Panc1 (cell line): ENCODE measurements at regions not wholly inside any gene's neighbourhood (a gene's known extent, or its start where the extent isn't known, plus 50 kb on each side); places are given as distances from the start of the nearest gene placed in this dataset.
"Not testable (repeated sequence)": the region's sequence is repeated elsewhere in the genome, so short reads cannot be mapped to it uniquely, and the experiment has no call there.

Source experiments
- ATAC-seq: fragments of 200-7000 bp; cut with Tn5 transposase; 2 replicates; pipeline ENCODE4 v1.9.1; 2020; ENCODE audit warnings: mild to moderate bottlenecking, moderate library complexity
- BruUV-seq: library from RNA; stranded (reverse); fragments of 400-500 nt; replicated peaks from 2 replicates; lab custom pipeline; 2021; lab: Mats Ljungman, UMichigan
- CTCF ChIA-PET: fragments of 300-600 bp; sonication (Branson Sonifier 250); formaldehyde crosslinking; loops from one replicate; lab custom pipeline; 2022; ENCODE audit warnings: antibody characterized with exemption; lab: Charles Lee
- POLR2A ChIA-PET: fragments of 300-600 bp; sonication (Branson Sonifier 250); formaldehyde crosslinking; loops from one replicate; lab custom pipeline; 2022; ENCODE audit warnings: antibody characterized with exemption; lab: Charles Lee
- DNase-seq: peaks from one replicate; pipeline ENCODE4 v3.0.0-alpha.2; 2010; ENCODE audit warnings: low read depth, low spot score
- H3K27ac ChIP-seq: 2 replicates; pipeline ENCODE4 v1.5.1; 2011; ENCODE audit warnings: mild to moderate bottlenecking, low read length, inconsistent platforms
- H3K27me3 ChIP-seq: fragments of 200-500 bp; sonication (Bioruptor generic); 2 replicates; pipeline ENCODE4 v1.6.0; 2014; ENCODE audit warnings: low read length, inconsistent platforms; ENCODE audit not compliant: control insufficient read depth, insufficient read depth
- H3K36me3 ChIP-seq: fragments of 200-500 bp; sonication (Bioruptor generic); 2 replicates; pipeline ENCODE4 v1.5.1; 2014; ENCODE audit warnings: inconsistent platforms, mild to moderate bottlenecking, low read length, moderate library complexity; ENCODE audit not compliant: control insufficient read depth, insufficient read depth
- H3K4me1 ChIP-seq: 2 replicates; pipeline ENCODE4 v1.5.1; 2011; ENCODE audit warnings: inconsistent platforms, mild to moderate bottlenecking, low read length, moderate library complexity; ENCODE audit not compliant: control insufficient read depth, insufficient read depth
- H3K4me3 ChIP-seq, 2 experiments: 2 replicates each; pipeline ENCODE4 v1.5.1; 2011 to 2012; ENCODE audit warnings: low read depth in 2 of 2, low read length in 2 of 2, mild to moderate bottlenecking in 2 of 2, inconsistent platforms in 1 of 2, moderate library complexity in 1 of 2
- H3K9me3 ChIP-seq: fragments of 200-500 bp; sonication (Bioruptor generic); 2 replicates; pipeline ENCODE4 v1.5.1; 2014; ENCODE audit warnings: low read depth, mild to moderate bottlenecking, inconsistent platforms, low read length, moderate library complexity; ENCODE audit not compliant: control insufficient read depth, insufficient read depth
- POLR2AphosphoS5 ChIP-seq: IDR thresholded peaks from 2 replicates; pipeline ENCODE4 v1.6.1; 2012; ENCODE audit warnings: mild to moderate bottlenecking, low read depth, low read length, moderate library complexity
- SIN3A ChIP-seq: IDR thresholded peaks from 2 replicates; pipeline ENCODE4 v1.6.1; 2012; ENCODE audit warnings: low read depth, mild to moderate bottlenecking, low read length, moderate library complexity, borderline replicate concordance; ENCODE audit not compliant: insufficient read depth
- TCF7L2 ChIP-seq: IDR thresholded peaks from 2 replicates; pipeline ENCODE4 v1.6.1; 2011; ENCODE audit warnings: mild to moderate bottlenecking, low read depth, low read length, inconsistent platforms
- in situ Hi-C: cut with HindIII; loops from 2 replicates; pipeline ENCODE4 v1.10.0; 2016; ENCODE audit warnings: low sequenced_read_pairs, low pct_unique_long_range_greater_than_20kb
- intact Hi-C: fragments of 100-400 bp; cut with micrococcal nuclease; formaldehyde crosslinking; loops from one replicate; pipeline ENCODE4 v1.10.0; 2022; ENCODE audit not compliant: unreplicated experiment
- TF ChIP-seq, protein P1 (sequence below): fragments of 450-650 bp; IDR thresholded peaks from 2 replicates; pipeline ENCODE4 v1.5.1; 2017; ENCODE audit warnings: mild to moderate bottlenecking
- TF ChIP-seq, protein P2 (sequence below), 2 experiments: IDR thresholded peaks; 2 replicates each; pipeline ENCODE4 v1.6.1; 2011 to 2012; ENCODE audit warnings: low read depth in 2 of 2, control low read depth in 1 of 2, low read length in 1 of 2, mild to moderate bottlenecking in 1 of 2, moderate library complexity in 1 of 2; ENCODE audit not compliant: insufficient read depth in 1 of 2

DNA sequence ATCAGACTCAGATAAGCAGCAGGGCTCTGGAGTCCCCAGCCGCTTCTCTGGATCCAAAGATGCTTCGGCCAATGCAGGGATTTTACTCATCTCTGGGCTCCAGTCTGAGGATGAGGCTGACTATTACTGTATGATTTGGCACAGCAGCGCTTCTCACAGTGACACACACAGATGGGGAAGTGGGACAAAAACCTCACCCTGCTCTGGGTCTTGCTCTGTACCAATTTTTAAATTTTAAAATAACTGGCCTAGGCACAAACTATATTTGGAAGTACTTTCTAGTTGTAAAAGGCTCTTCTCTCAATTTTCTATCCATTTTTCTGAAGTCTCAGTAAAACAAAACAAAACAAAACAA, 131.7 kb downstream of the VPREB1 start:
- H3K4me3 ChIP-seq, result no peak overlapping the region
- H3K27me3 ChIP-seq, result no peaks in the 10 kb centered on the region; the same call in none of the 2 replicates
- BruUV-seq, result no TSS peak
- no peaks in the 10 kb centered on the region for H3K36me3 ChIP-seq
- no peak for DNase-seq
- no peak for ATAC-seq
- no peak overlapping the region for H3K27ac ChIP-seq
- ChIA-PET CTCF (no interaction called here), POLR2A (no interaction called here)
- in situ Hi-C loops, result no loop called here
- TF ChIP-seq POLR2AphosphoS5 (no peak), TCF7L2 (no peak), SIN3A (no peak)
- TF ChIP-seq, protein P1, sequence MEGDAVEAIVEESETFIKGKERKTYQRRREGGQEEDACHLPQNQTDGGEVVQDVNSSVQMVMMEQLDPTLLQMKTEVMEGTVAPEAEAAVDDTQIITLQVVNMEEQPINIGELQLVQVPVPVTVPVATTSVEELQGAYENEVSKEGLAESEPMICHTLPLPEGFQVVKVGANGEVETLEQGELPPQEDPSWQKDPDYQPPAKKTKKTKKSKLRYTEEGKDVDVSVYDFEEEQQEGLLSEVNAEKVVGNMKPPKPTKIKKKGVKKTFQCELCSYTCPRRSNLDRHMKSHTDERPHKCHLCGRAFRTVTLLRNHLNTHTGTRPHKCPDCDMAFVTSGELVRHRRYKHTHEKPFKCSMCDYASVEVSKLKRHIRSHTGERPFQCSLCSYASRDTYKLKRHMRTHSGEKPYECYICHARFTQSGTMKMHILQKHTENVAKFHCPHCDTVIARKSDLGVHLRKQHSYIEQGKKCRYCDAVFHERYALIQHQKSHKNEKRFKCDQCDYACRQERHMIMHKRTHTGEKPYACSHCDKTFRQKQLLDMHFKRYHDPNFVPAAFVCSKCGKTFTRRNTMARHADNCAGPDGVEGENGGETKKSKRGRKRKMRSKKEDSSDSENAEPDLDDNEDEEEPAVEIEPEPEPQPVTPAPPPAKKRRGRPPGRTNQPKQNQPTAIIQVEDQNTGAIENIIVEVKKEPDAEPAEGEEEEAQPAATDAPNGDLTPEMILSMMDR, result no peak
- TF ChIP-seq, protein P2, sequence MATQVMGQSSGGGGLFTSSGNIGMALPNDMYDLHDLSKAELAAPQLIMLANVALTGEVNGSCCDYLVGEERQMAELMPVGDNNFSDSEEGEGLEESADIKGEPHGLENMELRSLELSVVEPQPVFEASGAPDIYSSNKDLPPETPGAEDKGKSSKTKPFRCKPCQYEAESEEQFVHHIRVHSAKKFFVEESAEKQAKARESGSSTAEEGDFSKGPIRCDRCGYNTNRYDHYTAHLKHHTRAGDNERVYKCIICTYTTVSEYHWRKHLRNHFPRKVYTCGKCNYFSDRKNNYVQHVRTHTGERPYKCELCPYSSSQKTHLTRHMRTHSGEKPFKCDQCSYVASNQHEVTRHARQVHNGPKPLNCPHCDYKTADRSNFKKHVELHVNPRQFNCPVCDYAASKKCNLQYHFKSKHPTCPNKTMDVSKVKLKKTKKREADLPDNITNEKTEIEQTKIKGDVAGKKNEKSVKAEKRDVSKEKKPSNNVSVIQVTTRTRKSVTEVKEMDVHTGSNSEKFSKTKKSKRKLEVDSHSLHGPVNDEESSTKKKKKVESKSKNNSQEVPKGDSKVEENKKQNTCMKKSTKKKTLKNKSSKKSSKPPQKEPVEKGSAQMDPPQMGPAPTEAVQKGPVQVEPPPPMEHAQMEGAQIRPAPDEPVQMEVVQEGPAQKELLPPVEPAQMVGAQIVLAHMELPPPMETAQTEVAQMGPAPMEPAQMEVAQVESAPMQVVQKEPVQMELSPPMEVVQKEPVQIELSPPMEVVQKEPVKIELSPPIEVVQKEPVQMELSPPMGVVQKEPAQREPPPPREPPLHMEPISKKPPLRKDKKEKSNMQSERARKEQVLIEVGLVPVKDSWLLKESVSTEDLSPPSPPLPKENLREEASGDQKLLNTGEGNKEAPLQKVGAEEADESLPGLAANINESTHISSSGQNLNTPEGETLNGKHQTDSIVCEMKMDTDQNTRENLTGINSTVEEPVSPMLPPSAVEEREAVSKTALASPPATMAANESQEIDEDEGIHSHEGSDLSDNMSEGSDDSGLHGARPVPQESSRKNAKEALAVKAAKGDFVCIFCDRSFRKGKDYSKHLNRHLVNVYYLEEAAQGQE (IDR thresholded peaks at IDR 0.05; ENCODE audit: insufficient read depth in 1 of 2, low read depth in 2 of 2, low read length in 1 of 2), result no peak
- intact Hi-C loops, result no loop called here
- no peaks in the 10 kb centered on the region for H3K4me1 ChIP-seq
- no peaks in the 10 kb centered on the region for H3K9me3 ChIP-seq

DNA sequence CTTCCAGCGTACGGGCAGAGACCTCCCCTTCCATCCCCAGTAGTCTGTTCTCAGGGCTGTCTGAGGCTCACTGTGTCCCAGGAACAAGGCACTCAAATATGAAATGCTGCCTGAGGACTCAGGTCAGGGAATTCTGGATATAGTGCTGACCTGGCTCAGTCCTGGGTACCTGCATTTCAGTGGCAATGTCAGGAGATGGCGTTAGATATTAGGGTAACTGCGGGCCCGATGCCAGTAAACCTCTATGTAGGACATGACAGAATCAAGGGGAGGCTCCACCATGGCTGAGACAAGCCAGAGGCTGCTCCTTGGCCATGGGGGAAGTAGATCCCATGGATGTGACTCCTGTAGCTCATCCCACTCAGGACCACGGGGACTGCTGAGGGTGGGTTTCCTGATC, 131.7 kb downstream of the ZNF280B start:
- H3K9me3 ChIP-seq, in situ Hi-C loops, BruUV-seq, intact Hi-C loops, DNase-seq, ATAC-seq, H3K4me3 ChIP-seq, H3K27ac ChIP-seq, POLR2A ChIA-PET, H3K36me3 ChIP-seq, H3K27me3 ChIP-seq, H3K4me1 ChIP-seq, CTCF ChIA-PET: not testable (repeated sequence)

DNA sequence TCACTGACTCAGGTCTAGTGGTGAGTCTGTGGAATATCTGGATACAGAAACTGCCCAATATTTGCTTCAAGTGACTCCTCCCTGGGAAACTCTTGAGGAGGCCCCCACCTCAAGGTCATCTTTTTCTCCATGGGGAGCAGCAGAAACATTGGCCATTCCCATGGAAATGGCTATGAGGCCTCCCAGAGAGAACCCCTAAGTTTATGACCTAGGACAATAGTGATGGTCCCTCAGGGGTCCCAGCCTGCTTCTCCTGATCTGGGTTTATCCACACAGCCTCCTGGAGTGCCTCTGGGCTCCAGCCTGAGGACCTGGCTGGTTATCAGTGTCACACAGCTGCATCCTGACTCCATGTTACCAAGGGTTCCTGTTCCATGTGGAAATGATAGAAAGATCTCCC, 131.2 kb downstream of the ZNF280B start:
- no TSS peak for BruUV-seq
- ATAC-seq (no peak), DNase-seq (no peak)
- POLR2A ChIA-PET, result no interaction called here
- Histone ChIP-seq H3K27ac (no peak overlapping the region), H3K27me3 (no peaks in the 10 kb centered on the region; the same call in 1 of the 2 replicates), H3K36me3 (no peaks in the 10 kb centered on the region), H3K9me3 (no peaks in the 10 kb centered on the region), H3K4me3 (no peak overlapping the region), H3K4me1 (no peaks in the 10 kb centered on the region)
- intact Hi-C loops, result no loop called here
- in situ Hi-C loops, result no loop called here
- CTCF ChIA-PET, result no interaction called here
- TF ChIP-seq, protein P1, result no peak
- TF ChIP-seq SIN3A (no peak), TCF7L2 (no peak), POLR2AphosphoS5 (no peak)
